HUES6 (cell line): ENCODE measurements at regions not wholly inside any gene's neighbourhood (a gene's known extent, or its start where the extent isn't known, plus 50 kb on each side); places are given as distances from the start of the nearest gene placed in this dataset.

ENCODE experiments used
- H3K27ac ChIP-seq: 2 replicates; pipeline ENCODE4 v1.7.0; 2013; ENCODE audit warnings: low read depth, mild to moderate bottlenecking, low read length, inconsistent platforms
- H3K27me3 ChIP-seq: 2 replicates; pipeline ENCODE4 v1.6.1; 2013; ENCODE audit warnings: low read length; ENCODE audit not compliant: control insufficient read depth, insufficient read depth
- H3K36me3 ChIP-seq: 2 replicates; pipeline ENCODE4 v1.6.1; 2013; ENCODE audit warnings: low read length; ENCODE audit not compliant: control insufficient read depth, insufficient read depth
- H3K4me1 ChIP-seq: 2 replicates; pipeline ENCODE4 v1.6.1; 2013; ENCODE audit warnings: low read length; ENCODE audit not compliant: control insufficient read depth, insufficient read depth
- H3K4me3 ChIP-seq: 2 replicates; pipeline ENCODE4 v1.5.1; 2013; ENCODE audit warnings: low read depth, low read length
- H3K9ac ChIP-seq: one replicate; pipeline ENCODE4 v1.6.1; 2013; ENCODE audit warnings: mild to moderate bottlenecking, low read length
- H3K9me3 ChIP-seq: 2 replicates; pipeline ENCODE4 v1.6.1; 2013; ENCODE audit warnings: low read depth, low read length; ENCODE audit not compliant: control insufficient read depth, insufficient read depth

GRCh38 chr6:14689639-14690038, 556.2 kb upstream of the JARID2 start:
- no peaks in the 10 kb centered on the region for H3K36me3 ChIP-seq
- peaks cover 7% of the 10 kb centered on the region; the same call in 1 of the 2 replicates for H3K27me3 ChIP-seq
- H3K9ac ChIP-seq = no peak overlapping the region
- no peaks in the 10 kb centered on the region for H3K9me3 ChIP-seq
- no peak overlapping the region for H3K4me3 ChIP-seq
- peaks cover 11% of the 10 kb centered on the region for H3K4me1 ChIP-seq
- H3K27ac ChIP-seq = no peak overlapping the region

GRCh38 chr6:14690120-14691056, 555.5 kb upstream of the JARID2 start:
- H3K27me3 ChIP-seq = no peaks in the 10 kb centered on the region
- no peaks in the 10 kb centered on the region for H3K36me3 ChIP-seq
- H3K9me3 ChIP-seq = no peaks in the 10 kb centered on the region
- H3K27ac ChIP-seq = no peak overlapping the region
- H3K9ac ChIP-seq = no peak overlapping the region
- H3K4me3 ChIP-seq = no peak overlapping the region
- H3K4me1 ChIP-seq = peaks cover 11% of the 10 kb centered on the region

GRCh38 chr6:14692208-14692607, 553.7 kb upstream of the JARID2 start:
- no peak overlapping the region for H3K9ac ChIP-seq
- H3K9me3 ChIP-seq = no peaks in the 10 kb centered on the region
- 0 out of 2 replicates have a peak, but pooled peaks cover 4% of the 10 kb centered on the region for H3K4me1 ChIP-seq
- no peaks in the 10 kb centered on the region for H3K36me3 ChIP-seq
- no peak overlapping the region for H3K27ac ChIP-seq
- no peaks in the 10 kb centered on the region for H3K27me3 ChIP-seq
- no peak overlapping the region for H3K4me3 ChIP-seq

- H3K27ac ChIP-seq = no peak overlapping the region
- no peak overlapping the region for H3K9ac ChIP-seq
- H3K4me1 ChIP-seq = 0 out of 2 replicates have a peak, but pooled peaks cover 4% of the 10 kb centered on the region
- no peaks in the 10 kb centered on the region for H3K36me3 ChIP-seq
- H3K4me3 ChIP-seq = no peak overlapping the region
- H3K9me3 ChIP-seq = no peaks in the 10 kb centered on the region
- no peaks in the 10 kb centered on the region for H3K27me3 ChIP-seq
Observed at GRCh38 chr6:14693301-14694192, 552.3 kb upstream of the JARID2 start.

- 0 out of 2 replicates have a peak, but pooled peaks cover 4% of the 10 kb centered on the region for H3K4me1 ChIP-seq
- no peaks in the 10 kb centered on the region for H3K36me3 ChIP-seq
- no peaks in the 10 kb centered on the region for H3K9me3 ChIP-seq
- no peak overlapping the region for H3K9ac ChIP-seq
- no peak overlapping the region for H3K4me3 ChIP-seq
- no peak overlapping the region for H3K27ac ChIP-seq
- H3K27me3 ChIP-seq = no peaks in the 10 kb centered on the region
Observed at GRCh38 chr6:14694308-14694707, 551.6 kb upstream of the JARID2 start.

GRCh38 chr6:14695579-14695978, 550.3 kb upstream of the JARID2 start:
- Histone ChIP-seq H3K9ac (no peak overlapping the region), H3K4me1 (0 out of 2 replicates have a peak, but pooled peaks cover 4% of the 10 kb centered on the region), H3K36me3 (no peaks in the 10 kb centered on the region), H3K27me3 (no peaks in the 10 kb centered on the region), H3K4me3 (no peak overlapping the region), H3K27ac (no peak overlapping the region), H3K9me3 (peaks cover 10% of the 10 kb centered on the region)

- Histone ChIP-seq H3K9ac (no peak overlapping the region), H3K27me3 (no peaks in the 10 kb centered on the region), H3K4me3 (no peak overlapping the region), H3K4me1 (0 out of 2 replicates have a peak, but pooled peaks cover 4% of the 10 kb centered on the region), H3K36me3 (no peaks in the 10 kb centered on the region), H3K27ac (no peak overlapping the region), H3K9me3 (peaks cover 14% of the 10 kb centered on the region)
Observed at GRCh38 chr6:14696367-14696766, 549.5 kb upstream of the JARID2 start.

- Histone ChIP-seq H3K36me3 (no peaks in the 10 kb centered on the region), H3K9ac (no peak overlapping the region), H3K27ac (no peak overlapping the region), H3K4me1 (0 out of 2 replicates have a peak, but pooled peaks cover 4% of the 10 kb centered on the region), H3K9me3 (peaks cover 14% of the 10 kb centered on the region), H3K4me3 (no peak overlapping the region), H3K27me3 (no peaks in the 10 kb centered on the region)
Observed at GRCh38 chr6:14697427-14697826, 548.4 kb upstream of the JARID2 start.

GRCh38 chr6:14699803-14700601, 545.9 kb upstream of the JARID2 start:
- Histone ChIP-seq H3K27ac (no peak overlapping the region), H3K4me3 (no peak overlapping the region), H3K4me1 (no peaks in the 10 kb centered on the region)

GRCh38 chr6:14701946-14702345, 543.9 kb upstream of the JARID2 start:
- Histone ChIP-seq H3K27me3 (no peaks in the 10 kb centered on the region), H3K27ac (no peak overlapping the region), H3K9ac (no peak overlapping the region), H3K4me1 (no peaks in the 10 kb centered on the region), H3K36me3 (no peaks in the 10 kb centered on the region), H3K9me3 (peaks cover 14% of the 10 kb centered on the region), H3K4me3 (no peak overlapping the region)

More at GRCh38 chr6:14699803-14700601, 545.9 kb upstream of the JARID2 start:
- Histone ChIP-seq H3K9ac (no peak overlapping the region), H3K27me3 (no peaks in the 10 kb centered on the region), H3K36me3 (no peaks in the 10 kb centered on the region), H3K9me3 (peaks cover 14% of the 10 kb centered on the region)
